ENCODE measurements at regions not wholly inside any gene's neighbourhood (a gene's known extent, or its start where the extent isn't known, plus 50 kb on each side); places are given as distances from the start of the nearest gene placed in this dataset.

- no peaks in the 10 kb centered on the region for H3K9me3 ChIP-seq (ENCODE audit: insufficient read depth, low read length)
- TF ChIP-seq CTCF (IDR thresholded peaks at IDR 0.05; ENCODE audit: low read depth, low read length) (no peak), EZH2phosphoT487 (IDR thresholded peaks at IDR 0.05; ENCODE audit: low read depth) (no peak)
- H4K20me1 ChIP-seq (ENCODE audit: insufficient read depth, low read length), result no peaks in the 10 kb centered on the region
- H3K79me2 ChIP-seq (ENCODE audit: low read length), result no peaks in the 10 kb centered on the region
- H3K9ac ChIP-seq (ENCODE audit: low read length), result no peak overlapping the region
- H3K4me1 ChIP-seq (ENCODE audit: low read length), result no peaks in the 10 kb centered on the region
- no peak overlapping the region for H3K27ac ChIP-seq (ENCODE audit: low read length)
- H2AFZ ChIP-seq (ENCODE audit: low read depth, low read length), result no peak overlapping the region
- H3K4me3 ChIP-seq (ENCODE audit: low read length), result no peak overlapping the region
- no peaks in the 10 kb centered on the region for H3K36me3 ChIP-seq (replicated peaks; ENCODE audit: low read depth, low read length)
- no peak overlapping the region for H3K4me2 ChIP-seq (ENCODE audit: low read length)
- H3K27me3 ChIP-seq (ENCODE audit: low read depth, low read length), result no peaks in the 10 kb centered on the region
These were observed 199.0 kb upstream of the NLRP1 start for GRCh38 chr17:5783269-5783668.

GRCh38 chr17:5783851-5784250 lies 199.5 kb upstream of the NLRP1 start:
- Histone ChIP-seq H3K27me3 (ENCODE audit: low read depth, low read length) (no peaks in the 10 kb centered on the region), H3K4me2 (ENCODE audit: low read length) (no peak overlapping the region), H3K27ac (ENCODE audit: low read length) (no peak overlapping the region), H3K79me2 (ENCODE audit: low read length) (no peaks in the 10 kb centered on the region), H3K4me1 (ENCODE audit: low read length) (no peaks in the 10 kb centered on the region), H3K9me3 (ENCODE audit: insufficient read depth, low read length) (no peaks in the 10 kb centered on the region), H2AFZ (ENCODE audit: low read depth, low read length) (no peak overlapping the region), H3K4me3 (ENCODE audit: low read length) (no peak overlapping the region), H3K9ac (ENCODE audit: low read length) (no peak overlapping the region), H3K36me3 (replicated peaks; ENCODE audit: low read depth, low read length) (no peaks in the 10 kb centered on the region), H4K20me1 (ENCODE audit: insufficient read depth, low read length) (no peaks in the 10 kb centered on the region)
- TF ChIP-seq CTCF (IDR thresholded peaks at IDR 0.05; ENCODE audit: low read depth, low read length) (no peak), EZH2phosphoT487 (IDR thresholded peaks at IDR 0.05; ENCODE audit: low read depth) (no peak)

GRCh38 chr17:5784791-5785190 lies 200.5 kb upstream of the NLRP1 start:
- Histone ChIP-seq H3K4me3 (ENCODE audit: low read length) (no peak overlapping the region), H3K4me2 (ENCODE audit: low read length) (no peak overlapping the region), H3K27me3 (ENCODE audit: low read depth, low read length) (no peaks in the 10 kb centered on the region), H3K4me1 (ENCODE audit: low read length) (no peaks in the 10 kb centered on the region), H3K79me2 (ENCODE audit: low read length) (no peaks in the 10 kb centered on the region), H3K9me3 (ENCODE audit: insufficient read depth, low read length) (no peaks in the 10 kb centered on the region), H3K36me3 (replicated peaks; ENCODE audit: low read depth, low read length) (no peaks in the 10 kb centered on the region), H2AFZ (ENCODE audit: low read depth, low read length) (no peak overlapping the region), H3K9ac (ENCODE audit: low read length) (no peak overlapping the region), H3K27ac (ENCODE audit: low read length) (no peak overlapping the region), H4K20me1 (ENCODE audit: insufficient read depth, low read length) (no peaks in the 10 kb centered on the region)
- TF ChIP-seq CTCF (IDR thresholded peaks at IDR 0.05; ENCODE audit: low read depth, low read length), result no peak
- no peak for TF ChIP-seq EZH2phosphoT487 (IDR thresholded peaks at IDR 0.05; ENCODE audit: low read depth)

GRCh38 chr17:5785338-5785737 lies 201.0 kb upstream of the NLRP1 start:
- Histone ChIP-seq H3K4me2 (ENCODE audit: low read length) (no peak overlapping the region), H3K9ac (ENCODE audit: low read length) (no peak overlapping the region), H3K9me3 (ENCODE audit: insufficient read depth, low read length) (no peaks in the 10 kb centered on the region), H3K27me3 (ENCODE audit: low read depth, low read length) (no peaks in the 10 kb centered on the region), H3K4me1 (ENCODE audit: low read length) (no peaks in the 10 kb centered on the region), H3K36me3 (replicated peaks; ENCODE audit: low read depth, low read length) (no peaks in the 10 kb centered on the region), H2AFZ (ENCODE audit: low read depth, low read length) (no peak overlapping the region), H3K79me2 (ENCODE audit: low read length) (no peaks in the 10 kb centered on the region), H4K20me1 (ENCODE audit: insufficient read depth, low read length) (no peaks in the 10 kb centered on the region), H3K27ac (ENCODE audit: low read length) (no peak overlapping the region), H3K4me3 (ENCODE audit: low read length) (no peak overlapping the region)
- no peak for TF ChIP-seq CTCF (IDR thresholded peaks at IDR 0.05; ENCODE audit: low read depth, low read length)
- TF ChIP-seq EZH2phosphoT487 (IDR thresholded peaks at IDR 0.05; ENCODE audit: low read depth), result no peak
